ENCODE measurements at regions not wholly inside any gene's neighbourhood (a gene's known extent, or its start where the extent isn't known, plus 50 kb on each side); places are given as distances from the start of the nearest gene placed in this dataset.
"Not testable (repeated sequence)": the region's sequence is repeated elsewhere in the genome, so short reads cannot be mapped to it uniquely, and the experiment has no call there.

DNA sequence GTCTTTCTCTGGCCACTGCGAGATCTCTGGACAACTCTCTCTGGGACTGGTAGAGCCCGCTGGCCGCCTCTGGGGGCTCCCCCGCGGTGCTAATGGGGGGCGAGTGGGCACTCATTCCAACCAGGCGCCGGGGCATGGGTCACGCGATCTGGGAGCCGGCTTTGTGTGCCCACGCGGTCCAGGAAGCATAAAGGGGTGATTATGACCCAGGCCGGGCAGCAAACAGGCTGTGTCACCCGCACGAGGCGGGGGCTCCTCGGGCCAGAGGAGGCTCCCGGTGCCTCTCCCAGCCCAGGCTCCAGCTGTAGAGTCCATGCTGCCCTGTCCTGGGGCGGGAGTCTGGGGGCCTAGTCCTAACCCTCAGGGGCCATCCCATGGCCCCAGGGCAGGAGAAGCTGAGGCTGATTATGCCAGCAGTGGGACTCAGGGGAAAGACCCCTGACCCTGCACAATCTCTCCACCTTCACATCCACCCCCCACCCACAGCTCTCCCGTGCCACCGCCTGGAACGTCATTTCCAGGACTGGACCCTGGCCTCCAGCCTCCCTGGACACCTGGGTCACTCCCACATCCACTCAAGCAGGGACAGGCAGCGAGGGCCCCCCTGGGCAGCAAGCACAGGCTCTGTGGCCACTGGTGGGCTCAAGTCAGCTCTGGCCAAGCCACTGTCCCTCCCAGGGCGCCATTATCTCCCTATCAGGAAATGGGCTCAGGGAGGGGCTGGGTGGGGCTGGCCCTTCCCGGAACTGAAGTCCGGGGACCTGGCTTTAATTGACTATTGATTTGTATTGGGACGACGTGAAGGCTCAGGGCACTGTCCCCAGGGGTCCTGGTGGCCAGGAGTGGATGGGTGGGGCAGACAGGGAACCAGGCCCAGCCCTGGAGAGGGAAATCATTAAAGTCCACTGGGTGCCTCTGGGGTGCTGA is 50.0 kb downstream of the PTPRS start:
- FAIRE-seq (no peak), DNase-seq (ENCODE audit: insufficient read length, low spot score) (no peak)
- TF ChIP-seq POLR2AphosphoS5 (IDR thresholded peaks at IDR 0.05; ENCODE audit: low read depth, low read length): no peak

- DNase-seq (ENCODE audit: insufficient read length, low spot score): no peak
- no peak for FAIRE-seq
- TF ChIP-seq POLR2A (IDR thresholded peaks at IDR 0.05; ENCODE audit: low read depth, low read length) (no peak), POU2F2 (IDR thresholded peaks at IDR 0.05; ENCODE audit: low read depth, low read length) (no peak), PAX5 (IDR thresholded peaks at IDR 0.05; ENCODE audit: insufficient read depth, low read length, severe bottlenecking) (no peak), TAF1 (IDR thresholded peaks at IDR 0.05; ENCODE audit: low read depth, low read length) (no peak), POLR2AphosphoS5 (IDR thresholded peaks at IDR 0.05; ENCODE audit: low read depth, low read length) (no peak), SPI1 (IDR thresholded peaks at IDR 0.05; ENCODE audit: low read depth, low read length) (no peak)
Observed at GRCh38 chr19:5289060-5289990, 51.3 kb downstream of the PTPRS start.

- DNase-seq (ENCODE audit: insufficient read length, low spot score) (no peak), FAIRE-seq (no peak)
- TF ChIP-seq TAF1 (IDR thresholded peaks at IDR 0.05; ENCODE audit: low read depth, low read length): no peak
- TF ChIP-seq POLR2AphosphoS5 (IDR thresholded peaks at IDR 0.05; ENCODE audit: low read depth, low read length): no peak
- no peak for TF ChIP-seq SPI1 (IDR thresholded peaks at IDR 0.05; ENCODE audit: low read depth, low read length)
- TF ChIP-seq POLR2A (IDR thresholded peaks at IDR 0.05; ENCODE audit: low read depth, low read length): no peak
- TF ChIP-seq POU2F2 (IDR thresholded peaks at IDR 0.05; ENCODE audit: low read depth, low read length): no peak
Observed at GRCh38 chr19:5288347-5288739, 52.3 kb downstream of the PTPRS start.

GRCh38 chr19:5287066-5287465 is 53.5 kb downstream of the PTPRS start:
- no peak for TF ChIP-seq POLR2AphosphoS5 (IDR thresholded peaks at IDR 0.05; ENCODE audit: low read depth, low read length)
- TF ChIP-seq SPI1 (IDR thresholded peaks at IDR 0.05; ENCODE audit: low read depth, low read length): no peak
- no peak for TF ChIP-seq TAF1 (IDR thresholded peaks at IDR 0.05; ENCODE audit: low read depth, low read length)
- no peak for TF ChIP-seq POU2F2 (IDR thresholded peaks at IDR 0.05; ENCODE audit: low read depth, low read length)
- no peak for TF ChIP-seq PAX5 (IDR thresholded peaks at IDR 0.05; ENCODE audit: insufficient read depth, low read length, severe bottlenecking)
- no peak for TF ChIP-seq POLR2A (IDR thresholded peaks at IDR 0.05; ENCODE audit: low read depth, low read length)
- FAIRE-seq (no peak), DNase-seq (ENCODE audit: insufficient read length, low spot score) (no peak)

GRCh38 chr19:5286465-5287029 is 54.1 kb downstream of the PTPRS start:
- TF ChIP-seq TAF1 (IDR thresholded peaks at IDR 0.05; ENCODE audit: low read depth, low read length): no peak
- no peak for TF ChIP-seq PAX5 (IDR thresholded peaks at IDR 0.05; ENCODE audit: insufficient read depth, low read length, severe bottlenecking)
- no peak for TF ChIP-seq POLR2A (IDR thresholded peaks at IDR 0.05; ENCODE audit: low read depth, low read length)
- TF ChIP-seq POLR2AphosphoS5 (IDR thresholded peaks at IDR 0.05; ENCODE audit: low read depth, low read length): no peak
- DNase-seq (ENCODE audit: insufficient read length, low spot score) (no peak), FAIRE-seq (no peak)

DNA sequence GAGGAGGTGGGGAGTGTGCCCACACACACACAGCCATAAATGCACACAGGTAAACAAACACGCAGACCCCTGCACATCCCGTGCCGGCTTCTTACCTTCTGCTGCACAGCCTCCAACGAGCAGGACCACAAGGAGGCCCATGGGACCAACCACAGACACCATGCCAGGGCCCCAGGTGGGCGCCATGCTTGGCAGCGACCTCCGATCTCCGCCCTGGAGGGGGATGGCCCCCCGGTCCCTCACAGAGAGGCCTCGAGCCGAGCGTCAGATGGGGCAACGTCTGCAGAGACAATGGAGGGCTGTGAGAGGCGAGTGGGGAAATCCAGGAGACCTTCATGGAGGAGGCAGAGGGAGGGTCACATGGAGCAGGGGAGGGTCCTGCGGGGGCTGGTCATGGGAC is 54.7 kb downstream of the PTPRS start:
- TF ChIP-seq POLR2AphosphoS5 (IDR thresholded peaks at IDR 0.05; ENCODE audit: low read depth, low read length): no peak
- no peak for TF ChIP-seq PAX5 (IDR thresholded peaks at IDR 0.05; ENCODE audit: insufficient read depth, low read length, severe bottlenecking)
- no peak for TF ChIP-seq TAF1 (IDR thresholded peaks at IDR 0.05; ENCODE audit: low read depth, low read length)
- TF ChIP-seq SPI1 (IDR thresholded peaks at IDR 0.05; ENCODE audit: low read depth, low read length): no peak
- TF ChIP-seq POU2F2 (IDR thresholded peaks at IDR 0.05; ENCODE audit: low read depth, low read length): no peak

DNA sequence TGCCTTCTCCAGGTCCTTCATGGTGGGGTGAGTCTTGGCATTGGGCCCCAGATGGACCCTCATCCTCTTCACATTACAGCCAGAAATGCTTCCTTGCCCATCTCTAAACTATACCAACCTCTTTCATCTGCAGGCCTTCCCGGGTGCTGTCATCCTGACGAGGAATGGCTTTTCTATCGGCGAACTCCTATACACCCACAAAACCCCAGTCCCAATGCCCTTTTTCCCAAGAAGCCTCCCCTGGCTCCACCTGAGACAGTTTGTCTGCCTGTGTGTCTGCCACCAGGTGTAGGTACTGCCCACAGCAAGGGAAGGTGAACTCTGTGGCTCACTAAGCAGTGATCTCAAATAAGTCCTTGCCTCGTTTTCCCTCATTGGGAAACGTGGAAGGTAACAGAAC is 55.3 kb downstream of the PTPRS start:
- FAIRE-seq (no peak), DNase-seq (ENCODE audit: insufficient read length, low spot score) (no peak)
- no peak for TF ChIP-seq TAF1 (IDR thresholded peaks at IDR 0.05; ENCODE audit: low read depth, low read length)
- TF ChIP-seq POLR2A (IDR thresholded peaks at IDR 0.05; ENCODE audit: low read depth, low read length): no peak
- no peak for TF ChIP-seq POLR2AphosphoS5 (IDR thresholded peaks at IDR 0.05; ENCODE audit: low read depth, low read length)
- TF ChIP-seq POU2F2 (IDR thresholded peaks at IDR 0.05; ENCODE audit: low read depth, low read length): no peak
- TF ChIP-seq SPI1 (IDR thresholded peaks at IDR 0.05; ENCODE audit: low read depth, low read length): no peak
- TF ChIP-seq PAX5 (IDR thresholded peaks at IDR 0.05; ENCODE audit: insufficient read depth, low read length, severe bottlenecking): no peak

More for the DNA sequence above, 54.7 kb downstream of the PTPRS start:
- no peak for FAIRE-seq
- DNase-seq (ENCODE audit: insufficient read length, low spot score): no peak

DNA sequence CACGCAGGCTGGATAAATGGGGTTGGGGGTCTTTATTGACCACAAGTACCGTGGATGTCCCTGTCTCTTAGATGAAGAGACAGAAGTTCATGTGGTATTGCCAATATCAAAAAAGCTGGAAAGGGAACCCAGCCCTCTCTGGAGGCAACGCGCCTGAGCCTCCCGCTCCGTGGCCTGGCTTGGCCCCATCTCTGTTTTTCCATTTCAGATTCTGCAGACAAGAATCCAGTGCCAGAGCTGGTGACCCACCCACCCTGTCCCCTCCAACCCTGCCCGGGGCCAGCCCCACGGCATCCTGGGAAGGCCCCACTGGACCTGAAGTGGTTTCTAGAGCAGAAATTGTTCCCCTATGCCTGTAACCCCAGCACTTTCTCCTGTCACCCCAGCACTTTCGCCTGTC is 57.7 kb downstream of the PTPRS start:
- no peak for FAIRE-seq
- DNase-seq (ENCODE audit: insufficient read length, low spot score): no peak
- no peak for TF ChIP-seq TAF1 (IDR thresholded peaks at IDR 0.05; ENCODE audit: low read depth, low read length)
- no peak for TF ChIP-seq POLR2A (IDR thresholded peaks at IDR 0.05; ENCODE audit: low read depth, low read length)
- TF ChIP-seq SPI1 (IDR thresholded peaks at IDR 0.05; ENCODE audit: low read depth, low read length): no peak
- no peak for TF ChIP-seq PAX5 (IDR thresholded peaks at IDR 0.05; ENCODE audit: insufficient read depth, low read length, severe bottlenecking)
- TF ChIP-seq POU2F2 (IDR thresholded peaks at IDR 0.05; ENCODE audit: low read depth, low read length): no peak
- no peak for TF ChIP-seq POLR2AphosphoS5 (IDR thresholded peaks at IDR 0.05; ENCODE audit: low read depth, low read length)

GRCh38 chr19:5281588-5281987 is 59.0 kb downstream of the PTPRS start:
- no peak for FAIRE-seq
- no peak for TF ChIP-seq POU2F2 (IDR thresholded peaks at IDR 0.05; ENCODE audit: low read depth, low read length)
- no peak for DNase-seq (ENCODE audit: insufficient read length, low spot score)

DNA sequence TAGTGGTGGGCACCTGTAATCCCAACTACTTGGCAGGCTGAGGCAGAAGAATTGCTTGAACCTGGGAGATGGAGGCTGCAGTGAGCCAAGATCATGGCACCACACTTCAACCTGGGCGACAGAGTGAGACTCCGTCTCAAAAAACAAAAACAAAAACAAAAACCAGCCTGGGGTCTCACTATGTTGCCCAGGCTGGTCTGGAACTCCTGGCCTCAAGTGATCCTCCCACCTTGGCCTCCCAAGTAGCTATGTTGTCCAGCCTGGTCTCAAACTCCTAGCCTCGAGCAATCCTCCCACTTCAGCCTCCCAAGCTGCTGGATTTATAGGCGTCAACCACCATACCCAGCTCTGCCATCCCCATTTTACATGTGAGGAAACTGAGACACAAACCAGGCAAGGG is 64.9 kb downstream of the PTPRS start:
- not testable (repeated sequence) for FAIRE-seq; DNase-seq (ENCODE audit: insufficient read length, low spot score)

Measured in GM12891 (cell line).